Activated CD8-positive, alpha-beta T cell treated with anti-CD3 and anti-CD28 coated beads, Interleukin-2, amount 10 ng/mL, durations not matched to agents 7 days and 5 days (primary cell): ENCODE measurements at regions not wholly inside any gene's neighbourhood (a gene's known extent, or its start where the extent isn't known, plus 50 kb on each side); places are given as distances from the start of the nearest gene placed in this dataset.

Experiments
- ATAC-seq: fragments of 150-1000 bp; cut with Tn5 transposase; one replicate; pipeline ENCODE4 v1.10.0; 2021; ENCODE audit warnings: moderate library complexity
- CTCF ChIA-PET: fragments of 350-600 bp; sonication (Branson Sonifier 250); formaldehyde crosslinking; loops from one replicate; lab custom pipeline; 2021; ENCODE audit warnings: antibody characterized with exemption; lab: Charles Lee
- POLR2A ChIA-PET: fragments of 350-600 bp; sonication (Branson Sonifier 250); formaldehyde crosslinking; loops from one replicate; lab custom pipeline; 2021; ENCODE audit warnings: antibody characterized with exemption; lab: Charles Lee
- DNase-seq: peaks from one replicate; pipeline ENCODE4 v3.0.0-alpha.2; 2020
- H3K27ac Mint-ChIP-seq: one replicate; pipeline ENCODE4 v1.8.0; 2021; ENCODE audit warnings: mild to moderate bottlenecking, mixed read lengths
- H3K27me3 Mint-ChIP-seq: one replicate; pipeline ENCODE4 v1.8.0; 2021; ENCODE audit warnings: low read depth, mixed read lengths
- H3K36me3 Mint-ChIP-seq: one replicate; pipeline ENCODE4 v1.8.0; 2021; ENCODE audit warnings: low read depth, mixed read lengths
- H3K4me1 Mint-ChIP-seq: one replicate; pipeline ENCODE4 v1.8.0; 2021; ENCODE audit warnings: low read depth, mixed read lengths
- H3K4me3 Mint-ChIP-seq: one replicate; pipeline ENCODE4 v1.8.0; 2021; ENCODE audit warnings: mild to moderate bottlenecking, mixed read lengths
- H3K9me3 Mint-ChIP-seq: one replicate; pipeline ENCODE4 v1.8.0; 2022; ENCODE audit warnings: mixed read lengths; ENCODE audit not compliant: insufficient read depth

DNA sequence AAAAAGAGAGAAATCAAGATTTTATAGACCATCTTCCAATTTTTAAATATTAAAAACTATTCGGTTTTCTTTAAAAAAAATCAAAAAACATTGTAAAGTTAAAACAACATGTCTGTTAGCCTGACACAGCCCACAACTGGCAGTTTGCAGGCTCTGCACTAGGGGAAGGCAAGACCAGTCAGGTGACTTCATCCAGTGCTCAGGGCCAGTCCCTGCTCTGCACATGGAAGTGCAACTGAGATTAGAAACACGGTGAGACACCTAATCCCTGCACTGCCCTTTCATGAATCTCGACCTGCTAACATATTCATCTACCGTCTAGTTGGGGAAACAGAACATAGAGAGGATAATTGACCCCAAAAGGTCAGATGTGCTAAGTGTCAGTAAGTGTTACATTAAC, 135.2 kb downstream of the BARD1 start:
- H3K4me3 Mint-ChIP-seq = no peak overlapping the region
- H3K9me3 Mint-ChIP-seq = no peaks in the 10 kb centered on the region
- no peak for ATAC-seq
- ChIA-PET POLR2A (no interaction called here), CTCF (no interaction called here)
- no peaks in the 10 kb centered on the region for H3K36me3 Mint-ChIP-seq
- no peak for DNase-seq
- no peaks in the 10 kb centered on the region for H3K27me3 Mint-ChIP-seq
- H3K27ac Mint-ChIP-seq = no peak overlapping the region
- no peaks in the 10 kb centered on the region for H3K4me1 Mint-ChIP-seq

DNA sequence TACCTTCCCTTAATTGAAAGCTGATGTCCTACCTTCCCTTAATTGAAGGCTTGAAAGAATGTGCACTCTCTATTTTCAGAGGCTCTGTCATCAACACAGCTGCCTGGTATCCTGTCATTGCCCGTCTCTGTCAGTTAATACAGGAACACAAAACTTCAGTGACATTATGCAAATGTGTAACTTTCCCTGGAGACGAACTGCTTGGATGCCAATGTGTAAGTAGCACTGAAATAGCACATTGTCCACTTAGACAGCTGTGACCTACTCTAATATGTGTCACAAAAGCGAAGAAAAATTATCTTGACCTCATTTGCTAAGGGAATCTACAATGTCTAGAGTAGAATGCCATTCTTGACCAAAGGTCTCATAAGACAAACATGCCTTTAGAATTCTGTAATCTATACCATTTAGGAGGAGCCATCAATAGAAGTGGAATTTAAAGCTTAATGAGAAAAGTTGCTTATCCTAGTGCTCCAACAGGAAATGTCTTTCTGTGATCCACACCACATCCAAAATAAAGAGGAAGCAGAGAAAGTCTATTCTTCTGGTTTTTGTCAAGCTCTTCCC, 138.1 kb downstream of the BARD1 start:
- ATAC-seq (no peak), DNase-seq (no peak)
- ChIA-PET CTCF (no interaction called here), POLR2A (no interaction called here)
- no peaks in the 10 kb centered on the region for H3K27me3 Mint-ChIP-seq
- no peaks in the 10 kb centered on the region for H3K36me3 Mint-ChIP-seq
- H3K9me3 Mint-ChIP-seq = no peaks in the 10 kb centered on the region
- no peak overlapping the region for H3K4me3 Mint-ChIP-seq
- no peaks in the 10 kb centered on the region for H3K4me1 Mint-ChIP-seq
- no peak overlapping the region for H3K27ac Mint-ChIP-seq

GRCh38 chr2:214652473-214652872, 157.0 kb downstream of the BARD1 start:
- H3K4me1 Mint-ChIP-seq = no peaks in the 10 kb centered on the region
- H3K9me3 Mint-ChIP-seq = peaks cover 7% of the 10 kb centered on the region
- ChIA-PET CTCF (no interaction called here), POLR2A (no interaction called here)
- no peak for DNase-seq
- H3K27me3 Mint-ChIP-seq = no peaks in the 10 kb centered on the region
- H3K4me3 Mint-ChIP-seq = no peak overlapping the region
- H3K27ac Mint-ChIP-seq = no peak overlapping the region
- ATAC-seq = no peak
- H3K36me3 Mint-ChIP-seq = no peaks in the 10 kb centered on the region

DNA sequence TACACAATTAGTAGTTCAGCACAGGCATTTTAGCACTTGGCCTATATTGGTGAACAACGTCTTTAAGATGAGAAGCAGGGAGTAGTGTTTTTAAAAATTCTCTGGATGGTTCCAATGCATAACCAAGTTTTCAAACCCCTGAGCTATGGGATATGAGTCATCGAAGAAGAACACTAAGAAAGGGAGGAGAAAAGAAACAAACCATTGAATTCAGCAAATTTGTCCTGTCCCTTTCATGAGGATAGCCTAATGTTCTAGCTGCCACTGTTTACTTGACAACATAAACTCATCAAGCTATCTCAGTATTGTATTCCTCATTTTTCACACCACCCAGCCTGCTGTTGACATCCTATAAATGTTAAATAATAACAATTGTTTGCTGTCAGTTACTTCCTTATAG, 158.0 kb downstream of the BARD1 start:
- peaks cover 7% of the 10 kb centered on the region for H3K9me3 Mint-ChIP-seq
- H3K4me3 Mint-ChIP-seq = no peak overlapping the region
- no peaks in the 10 kb centered on the region for H3K27me3 Mint-ChIP-seq
- H3K4me1 Mint-ChIP-seq = no peaks in the 10 kb centered on the region
- ChIA-PET CTCF (no interaction called here), POLR2A (no interaction called here)
- H3K27ac Mint-ChIP-seq = no peak overlapping the region
- H3K36me3 Mint-ChIP-seq = no peaks in the 10 kb centered on the region
- DNase-seq (no peak), ATAC-seq (no peak)

DNA sequence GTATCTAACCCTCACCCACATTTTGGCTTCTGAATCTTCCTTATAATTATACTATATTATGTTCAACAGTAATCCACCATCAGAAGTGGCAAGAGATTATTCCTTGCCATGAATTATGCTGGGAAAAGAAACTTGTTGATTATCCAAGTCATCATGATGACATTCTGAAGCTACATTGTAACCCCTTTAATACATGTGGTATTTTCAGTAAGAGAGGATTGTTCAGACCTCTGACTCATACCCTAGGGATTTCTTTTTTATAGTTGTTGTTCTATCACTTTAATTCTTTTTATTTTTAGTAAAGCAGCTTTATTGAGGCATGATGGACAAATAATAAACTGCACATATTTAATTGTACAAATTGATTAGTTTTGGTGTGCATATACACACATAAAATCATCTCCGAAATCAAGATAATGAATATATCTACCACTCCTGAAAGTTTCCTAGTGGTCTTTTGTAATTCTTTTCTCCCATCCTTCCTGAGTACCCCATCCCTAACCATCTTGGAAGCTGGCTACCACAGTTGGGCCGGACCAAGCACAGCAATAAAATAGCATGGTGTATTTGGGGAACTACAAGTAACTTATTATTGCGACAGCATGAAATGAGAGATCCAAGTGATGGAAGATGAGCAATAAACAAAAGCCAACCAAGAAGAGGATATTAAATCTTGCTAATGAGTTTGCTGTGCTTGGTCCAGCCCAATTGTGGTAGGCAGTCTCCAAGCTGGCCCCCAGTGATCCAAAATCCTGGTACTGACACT, 159.9 kb downstream of the BARD1 start:
- Mint-ChIP-seq H3K27me3 (no peaks in the 10 kb centered on the region), H3K27ac (no peak overlapping the region), H3K4me1 (no peaks in the 10 kb centered on the region), H3K36me3 (no peaks in the 10 kb centered on the region), H3K4me3 (no peak overlapping the region), H3K9me3 (no peaks in the 10 kb centered on the region)
- CTCF ChIA-PET = no interaction called here
- ATAC-seq = no peak
- POLR2A ChIA-PET = no interaction called here
- DNase-seq = no peak

DNA sequence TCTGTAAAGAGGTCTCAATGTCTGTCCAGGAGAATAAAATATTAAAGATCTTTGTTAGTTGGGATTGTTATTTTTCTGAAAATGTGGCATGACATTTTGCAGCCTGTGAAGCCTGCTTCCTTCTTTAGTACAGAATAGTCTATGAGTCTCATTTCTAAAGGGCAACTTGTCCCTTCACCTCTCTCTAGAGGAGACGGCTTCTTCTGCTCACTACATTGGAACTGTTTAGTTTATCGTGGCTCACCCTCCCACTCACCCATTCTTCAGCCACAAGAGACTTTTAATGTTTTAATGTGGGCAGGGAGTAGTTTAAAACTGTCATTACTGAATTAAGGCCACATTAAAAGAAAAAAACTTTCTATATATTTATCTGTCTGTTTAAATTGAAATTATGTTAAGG, 161.0 kb downstream of the BARD1 start:
- H3K4me3 Mint-ChIP-seq = no peak overlapping the region
- H3K4me1 Mint-ChIP-seq = no peaks in the 10 kb centered on the region
- ChIA-PET POLR2A (no interaction called here), CTCF (no interaction called here)
- ATAC-seq (no peak), DNase-seq (no peak)
- H3K27ac Mint-ChIP-seq = no peak overlapping the region
- no peaks in the 10 kb centered on the region for H3K27me3 Mint-ChIP-seq
- no peaks in the 10 kb centered on the region for H3K36me3 Mint-ChIP-seq
- H3K9me3 Mint-ChIP-seq = no peaks in the 10 kb centered on the region

- Mint-ChIP-seq H3K4me3 (no peak overlapping the region), H3K4me1 (no peaks in the 10 kb centered on the region), H3K27ac (no peak overlapping the region), H3K9me3 (no peaks in the 10 kb centered on the region), H3K36me3 (no peaks in the 10 kb centered on the region), H3K27me3 (no peaks in the 10 kb centered on the region)
- POLR2A ChIA-PET = no interaction called here
- no peak for DNase-seq
- no peak for ATAC-seq
- CTCF ChIA-PET = no interaction called here
These were observed 178.1 kb downstream of the BARD1 start for GRCh38 chr2:214631406-214631805.

DNA sequence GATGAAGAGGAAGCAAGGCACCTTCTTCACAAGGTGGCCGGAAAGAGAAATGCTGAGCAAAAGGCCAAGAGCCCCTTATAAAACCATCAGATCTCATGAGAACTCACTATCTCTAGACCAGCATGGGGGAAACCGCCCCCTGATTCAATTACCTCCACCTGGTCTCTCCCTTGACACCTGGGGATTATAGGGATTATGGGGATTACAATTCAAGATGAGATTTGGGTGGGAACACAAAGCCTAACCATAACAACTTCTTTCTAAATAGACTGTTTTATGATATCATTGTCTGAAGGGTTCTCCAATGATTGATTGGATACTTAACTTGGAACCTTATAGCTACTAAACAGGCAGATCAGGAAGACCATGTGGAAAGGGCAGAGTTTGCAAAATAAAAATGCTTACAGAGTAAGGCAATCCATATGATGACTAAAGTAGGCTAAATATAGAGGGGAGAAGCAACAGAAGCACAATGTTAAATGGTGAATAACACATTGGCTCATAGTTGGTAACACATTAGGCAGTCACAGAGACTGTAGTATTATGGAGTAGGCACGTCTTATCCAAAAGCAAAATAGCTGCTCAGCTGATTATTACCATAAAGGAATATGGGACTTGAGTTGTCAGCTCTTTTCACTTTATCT, 179.0 kb downstream of the BARD1 start:
- no peaks in the 10 kb centered on the region for H3K36me3 Mint-ChIP-seq
- no peak for ATAC-seq

GRCh38 chr2:214629875-214630274, 179.6 kb downstream of the BARD1 start:
- no peaks in the 10 kb centered on the region for H3K9me3 Mint-ChIP-seq

More for the DNA sequence above, 179.0 kb downstream of the BARD1 start:
- no peak overlapping the region for H3K4me3 Mint-ChIP-seq
- no peaks in the 10 kb centered on the region for H3K9me3 Mint-ChIP-seq
- no peaks in the 10 kb centered on the region for H3K27me3 Mint-ChIP-seq
- no peak for DNase-seq
- H3K4me1 Mint-ChIP-seq = no peaks in the 10 kb centered on the region
- ChIA-PET POLR2A (no interaction called here), CTCF (no interaction called here)
- H3K27ac Mint-ChIP-seq = no peak overlapping the region

More at GRCh38 chr2:214629875-214630274, 179.6 kb downstream of the BARD1 start:
- ChIA-PET POLR2A (interaction anchor here (0.8 kb wide), 1 partner anchor 2000 kb away, joined by 3 read pairs; no protein-coding TSS in a partner anchor), CTCF (no interaction called here)
- Mint-ChIP-seq H3K27ac (no peak overlapping the region), H3K36me3 (no peaks in the 10 kb centered on the region), H3K4me3 (no peak overlapping the region), H3K27me3 (no peaks in the 10 kb centered on the region), H3K4me1 (no peaks in the 10 kb centered on the region)
- DNase-seq (no peak), ATAC-seq (no peak)
